HG03342 (cell line): ENCODE measurements at regions not wholly inside any gene's neighbourhood (a gene's known extent, or its start where the extent isn't known, plus 50 kb on each side); places are given as distances from the start of the nearest gene placed in this dataset.

Experiments used
- ATAC-seq: cut with Tn5 transposase; IDR thresholded peaks from one replicate; pipeline ENCODE4 v1.9.1; 2021; ENCODE audit warnings: mild to moderate bottlenecking, moderate library complexity; ENCODE audit not compliant: unreplicated experiment

- ATAC-seq = no peak
These were observed 63.6 kb upstream of the JAK2 start for GRCh38 chr9:4921449-4921848.

- no peak for ATAC-seq
These were observed 63.0 kb upstream of the JAK2 start for GRCh38 chr9:4922101-4922500.

GRCh38 chr9:4922730-4923129 is 62.3 kb upstream of the JAK2 start:
- ATAC-seq = no peak

GRCh38 chr9:4923141-4923540 is 61.9 kb upstream of the JAK2 start:
- ATAC-seq = no peak

GRCh38 chr9:4923580-4924544 is 61.2 kb upstream of the JAK2 start:
- peak; percentile 66 for ATAC-seq

GRCh38 chr9:4926239-4926638 is 58.8 kb upstream of the JAK2 start:
- no peak for ATAC-seq

GRCh38 chr9:4927043-4927471 is 58.0 kb upstream of the JAK2 start:
- no peak for ATAC-seq

- no peak for ATAC-seq
These were observed 57.4 kb upstream of the JAK2 start for GRCh38 chr9:4927701-4928100.

- no peak for ATAC-seq
These were observed 55.2 kb upstream of the JAK2 start for GRCh38 chr9:4929917-4930316.

GRCh38 chr9:4932681-4933080 is 52.4 kb upstream of the JAK2 start:
- ATAC-seq = no peak

GRCh38 chr9:4933177-4933576 is 51.9 kb upstream of the JAK2 start:
- no peak for ATAC-seq

GRCh38 chr9:4933861-4934260 is 51.2 kb upstream of the JAK2 start:
- ATAC-seq = no peak

GRCh38 chr9:4935001-4935672 is 49.9 kb upstream of the JAK2 start:
- no peak for ATAC-seq
